Adrenal gland (tissue), 5 donors: ENCODE measurements at regions not wholly inside any gene's neighbourhood (a gene's known extent, or its start where the extent isn't known, plus 50 kb on each side); places are given as distances from the start of the nearest gene placed in this dataset.

Source experiments
- CTCF ChIP-seq, 6 experiments: fragments of 450-650 bp in 4 of 6; fragments of 200-600 bp in 2 of 6; sonication (generic) in 1 of 6; IDR thresholded peaks; 1 replicate in 5 of 6; 2 replicates in 1 of 6; pipeline versions ENCODE4 v1.5.1 to v1.8.0; 2016 to 2021; ENCODE audit warnings: antibody characterized with exemption in 6 of 6, mild to moderate bottlenecking in 2 of 6, moderate library complexity in 1 of 6
- POLR2A ChIP-seq, 2 donors: fragments of 450-650 bp; IDR thresholded peaks; one replicate each; pipeline ENCODE4 v1.6.1; 2017; ENCODE audit warnings: antibody characterized with exemption in 2 of 2, mild to moderate bottlenecking in 2 of 2, moderate library complexity in 1 of 2
- donor health status: DM: no; HTN: no; CAD: no.

GRCh38 chr2:52416340-52416739, 1351.3 kb upstream of the CHAC2 start:
- TF ChIP-seq CTCF (IDR thresholded peaks at IDR 0.05) (no peak), POLR2A (IDR thresholded peaks at IDR 0.05) (no peak)
